ENCODE measurements at regions not wholly inside any gene's neighbourhood (a gene's known extent, or its start where the extent isn't known, plus 50 kb on each side); places are given as distances from the start of the nearest gene placed in this dataset.

DNA sequence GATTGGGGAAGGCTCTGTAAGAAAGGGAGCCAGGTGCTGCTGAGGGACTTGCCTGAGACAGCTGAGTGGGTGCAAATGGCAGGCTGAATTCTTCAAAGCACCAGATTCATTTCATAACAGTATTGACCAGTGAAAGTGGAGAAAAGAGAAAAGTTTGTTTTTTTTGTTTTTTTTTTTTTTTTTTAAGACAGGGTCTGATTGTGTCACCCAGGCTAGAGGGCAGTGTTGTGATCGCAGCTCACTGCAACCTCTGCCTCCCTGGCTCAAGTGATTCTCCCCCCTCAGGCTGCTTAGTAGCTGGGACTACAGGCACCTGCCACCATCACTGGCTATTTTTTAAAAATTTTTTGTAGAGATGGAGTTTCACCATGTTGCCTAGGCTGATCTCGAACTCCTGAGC, 494.0 kb downstream of the MIAT start:
- Histone ChIP-seq H2AK5ac (ENCODE audit: insufficient read length, low read length) (no peak overlapping the region), H2BK5ac (ENCODE audit: insufficient read length, low read length) (no peak overlapping the region), H3K4me1 (ENCODE audit: insufficient read depth, low read length) (no peaks in the 10 kb centered on the region), H3K9ac (ENCODE audit: extremely low read depth, insufficient read length, low read length) (no peak overlapping the region), H2AFZ (ENCODE audit: low read length) (no peak overlapping the region), H3K79me1 (ENCODE audit: insufficient read depth, low read depth, low read length, poor library complexity, severe bottlenecking) (no peaks in the 10 kb centered on the region), H3K23ac (ENCODE audit: insufficient read length, low read depth, low read length) (no peak overlapping the region), H3K4ac (ENCODE audit: low read depth, low read length) (no peak overlapping the region), H4K20me1 (ENCODE audit: control insufficient read depth, insufficient read depth, insufficient read length) (no peaks in the 10 kb centered on the region), H3K18ac (ENCODE audit: insufficient read length, low read depth, low read length) (no peak overlapping the region), H2BK15ac (ENCODE audit: low read depth, low read length) (no peak overlapping the region), H3K23me2 (ENCODE audit: insufficient read length, low read depth, low read length, poor library complexity, severe bottlenecking) (no peaks in the 10 kb centered on the region), H3K27me3 (ENCODE audit: insufficient read depth, low read length) (no peaks in the 10 kb centered on the region), H4K5ac (ENCODE audit: insufficient read length, low read depth, low read length) (no peak overlapping the region), H4K8ac (replicated peaks; ENCODE audit: insufficient read length, low read depth, low read length) (no peak overlapping the region), H3K27ac (ENCODE audit: insufficient read length, low read depth, low read length) (no peak overlapping the region), H3K56ac (ENCODE audit: insufficient read length, low read depth, low read length) (no peak overlapping the region), H2BK20ac (ENCODE audit: low read depth, low read length, poor library complexity, severe bottlenecking) (no peak overlapping the region), H3T11ph (ENCODE audit: low read length) (no peak overlapping the region), H3K79me2 (ENCODE audit: insufficient read depth, low read length) (no peaks in the 10 kb centered on the region), H3K14ac (ENCODE audit: insufficient read depth, low read length) (no peak overlapping the region), H2BK12ac (ENCODE audit: insufficient read length, low read depth, low read length) (no peak overlapping the region), H3K4me2 (ENCODE audit: insufficient read depth, insufficient read length, low read length) (no peak overlapping the region), H3K9me3 (ENCODE audit: control insufficient read depth, low read depth, low read length) (no peaks in the 10 kb centered on the region), H2BK120ac (ENCODE audit: low read depth, low read length, poor library complexity, severe bottlenecking) (no peak overlapping the region), H4K91ac (ENCODE audit: insufficient read length, low read depth, low read length) (no peak overlapping the region)
- H3K4me3 Mint-ChIP-seq: no peak overlapping the region
- H3K36me3 Mint-ChIP-seq (ENCODE audit: insufficient read depth in 1 of 3, low read depth in 3 of 3): no peaks in the 10 kb centered on the region; a peak in 1 of 7 replicates
- peak; percentile 45 for DNase-seq
- H3K27me3 Mint-ChIP-seq (ENCODE audit: low read depth): peaks cover 1% of the 10 kb centered on the region
- H3K27ac Mint-ChIP-seq: peak overlapping the region in 1 of 3 experiments; percentile 27; a peak in 1 of 7 replicates
- peaks cover 0 to 3% of the 10 kb centered on the region in 2 experiments; a peak in 2 of 4 replicates for H3K4me1 Mint-ChIP-seq
- no CpG with 5 or more reads among the region's 2 CpGs for WGBS (ENCODE audit: extremely low coverage, insufficient read length, low lambda C conversion rate)
- peak; percentile 57 for TF ChIP-seq CTCF (conservative IDR thresholded peaks at IDR 0.05)
- H3K9me3 Mint-ChIP-seq: peaks cover 3% of the 10 kb centered on the region in 2 experiments; a peak in 2 of 5 replicates
